HepG2 (cell line): ENCODE measurements at regions not wholly inside any gene's neighbourhood (a gene's known extent, or its start where the extent isn't known, plus 50 kb on each side); places are given as distances from the start of the nearest gene placed in this dataset.

ENCODE experiments used
- ATAC-seq: fragments of 200-7000 bp; cut with Tn5 transposase; 3 replicates; pipeline ENCODE4 v1.9.1; 2020; ENCODE audit warnings: mild to moderate bottlenecking, moderate library complexity
- BruUV-seq: library from RNA; stranded (reverse); fragments of 400-500 nt; replicated peaks from 2 replicates; lab custom pipeline; 2021; lab: Mats Ljungman, UMichigan
- CTCF ChIA-PET: fragments of 300-600 bp; formaldehyde crosslinking; extraction: SDS; loops from one replicate; lab custom pipeline; 2021; ENCODE audit warnings: low total read pairs, inconsistent platforms, low intra/inter-chr PET ratio; lab: Yijun Ruan, JAX
- POLR2A ChIA-PET: fragments of 350-600 bp; sonication (Branson Sonifier 250); formaldehyde crosslinking; loops from one replicate; lab custom pipeline; 2020; ENCODE audit warnings: antibody characterized with exemption, inconsistent platforms; lab: Yijun Ruan, JAX
- DNase-seq: peaks from one replicate; pipeline ENCODE4 v3.0.0-alpha.2; 2015; ENCODE audit warnings: low spot score
- FAIRE-seq: peaks from 3 replicates; lab custom pipeline; 2011; peaks lifted over from hg19 to GRCh38; lab: Jason Lieb, UNC
- H2AFZ ChIP-seq: one replicate; pipeline ENCODE4 v1.6.1; 2011; ENCODE audit warnings: low read length, inconsistent platforms
- H3K27ac ChIP-seq: fragments of 300-600 bp; 3 replicates; pipeline ENCODE4 v1.8.0; 2011; ENCODE audit warnings: mixed run types, mild to moderate bottlenecking, mixed read lengths, low read length, inconsistent platforms; ENCODE audit not compliant: insufficient read depth; ENCODE audit errors: extremely low read length
- H3K27me3 ChIP-seq, 2 experiments: fragments of 200-600 bp in 1 of 2; 2 replicates in 1 of 2; 3 replicates in 1 of 2; pipeline versions ENCODE4 v1.6.0 to v1.8.0; 2011; ENCODE audit warnings: low read length in 2 of 2, mild to moderate bottlenecking in 2 of 2, moderate library complexity in 2 of 2, inconsistent platforms in 1 of 2; ENCODE audit not compliant: insufficient read depth in 2 of 2, control insufficient read depth in 1 of 2
- H3K36me3 ChIP-seq, 2 experiments: fragments of 200-600 bp in 1 of 2; replicated peaks in 1 of 2; 2 replicates in 1 of 2; 3 replicates in 1 of 2; pipeline versions ENCODE4 v1.5.1 to v1.8.0; 2011; ENCODE audit warnings: low read length in 2 of 2, inconsistent platforms in 1 of 2; ENCODE audit not compliant: insufficient read depth in 2 of 2, control insufficient read depth in 1 of 2
- H3K4me1 ChIP-seq: 2 replicates; pipeline ENCODE4 v1.5.1; 2012; ENCODE audit warnings: low read length, inconsistent platforms; ENCODE audit not compliant: insufficient read depth
- H3K4me2 ChIP-seq: 2 replicates; pipeline ENCODE4 v1.6.0; 2011; ENCODE audit warnings: low read depth, low read length, inconsistent platforms
- H3K4me3 ChIP-seq, 3 experiments: fragments of 200-600 bp in 1 of 3; sonication (generic), shearing (Covaris generic) in 1 of 3; replicated peaks in 1 of 3; 2 replicates each; pipeline ENCODE4 v1.5.1; 2011 to 2016; ENCODE audit warnings: low read length in 3 of 3, inconsistent platforms in 2 of 3, low read depth in 2 of 3, mild to moderate bottlenecking in 2 of 3, control low read depth in 1 of 3, mixed read lengths in 1 of 3; ENCODE audit not compliant: insufficient read depth in 1 of 3
- H3K79me2 ChIP-seq: one replicate; pipeline ENCODE4 v1.6.1; 2011; ENCODE audit warnings: low read length, inconsistent platforms; ENCODE audit not compliant: insufficient read depth
- H3K9ac ChIP-seq: 2 replicates; pipeline ENCODE4 v1.6.0; 2011; ENCODE audit warnings: mild to moderate bottlenecking, low read depth, low read length, inconsistent platforms; ENCODE audit not compliant: insufficient read depth
- H3K9me3 ChIP-seq: 2 replicates; pipeline ENCODE4 v1.5.1; 2012; ENCODE audit warnings: mild to moderate bottlenecking, low read length
- H4K20me1 ChIP-seq: 2 replicates; pipeline ENCODE4 v1.6.0; 2011; ENCODE audit warnings: inconsistent platforms, mild to moderate bottlenecking, low read length, moderate library complexity; ENCODE audit not compliant: insufficient read depth
- KLF6 ChIP-seq: IDR thresholded peaks from 2 replicates; pipeline ENCODE4 v1.8.0; 2016; ENCODE audit warnings: missing biosample characterization, missing genetic modification reagents
- MYC ChIP-seq: sonication (generic); formaldehyde crosslinking; IDR thresholded peaks from 2 replicates; pipeline ENCODE4 v1.9.0; 2021; ENCODE audit warnings: missing genetic modification reagents, borderline replicate concordance
- SRSF4 ChIP-seq: fragments of 200-400 bp; formaldehyde crosslinking; IDR thresholded peaks from one replicate; pipeline ENCODE4 v1.6.1; 2018; ENCODE audit warnings: mild to moderate bottlenecking, low read depth, low read length, moderate library complexity; ENCODE audit not compliant: poor library complexity, severe bottlenecking
- ZNF589 ChIP-seq: sonication (generic); formaldehyde crosslinking; conservative IDR thresholded peaks from 2 replicates; pipeline ENCODE4 v1.8.0; 2022; ENCODE audit warnings: mild to moderate bottlenecking, moderate library complexity, missing genetic modification reagents
- ZNF614 ChIP-seq: IDR thresholded peaks from 2 replicates; pipeline ENCODE4 v1.6.1; 2018; ENCODE audit warnings: missing biosample characterization, missing genetic modification reagents, inconsistent platforms, borderline replicate concordance
- ZNF709 ChIP-seq: sonication (generic); formaldehyde crosslinking; IDR thresholded peaks from 2 replicates; pipeline ENCODE4 v1.5.0; 2020; ENCODE audit warnings: mild to moderate bottlenecking, missing genetic modification reagents
- WGBS: methylation state at CpG from one replicate; pipeline ENCODE4 v1.1.6; 2017; ENCODE audit warnings: low lambda C conversion rate; 5-methylcytosine and 5-hydroxymethylcytosine counted together
- in situ Hi-C: cut with HindIII; loops from 2 replicates; pipeline ENCODE4 v1.10.0; 2017; ENCODE audit warnings: low pct_unique_long_range_greater_than_20kb; ENCODE audit not compliant: extremely low pct_ligation_motif_present
- intact Hi-C: fragments of 100-400 bp; cut with micrococcal nuclease; formaldehyde crosslinking; loops from one replicate; pipeline ENCODE4 v1.10.0; 2022; ENCODE audit not compliant: unreplicated experiment
- TF ChIP-seq, protein P1 (sequence below): sonication (generic); formaldehyde crosslinking; IDR thresholded peaks from 2 replicates; pipeline ENCODE4 v1.4.0; 2020; ENCODE audit warnings: missing genetic modification reagents; ENCODE audit errors: not compliant biosample characterization
- TF ChIP-seq, protein P2 (sequence below): sonication (generic); formaldehyde crosslinking; IDR thresholded peaks from 2 replicates; pipeline ENCODE4 v1.4.0; 2020; ENCODE audit warnings: missing genetic modification reagents
- TF ChIP-seq, protein P3 (sequence below): IDR thresholded peaks from 2 replicates; pipeline ENCODE4 v1.6.1; 2016; ENCODE audit warnings: low read depth, missing genetic modification reagents, missing compliant biosample characterization

DNA sequence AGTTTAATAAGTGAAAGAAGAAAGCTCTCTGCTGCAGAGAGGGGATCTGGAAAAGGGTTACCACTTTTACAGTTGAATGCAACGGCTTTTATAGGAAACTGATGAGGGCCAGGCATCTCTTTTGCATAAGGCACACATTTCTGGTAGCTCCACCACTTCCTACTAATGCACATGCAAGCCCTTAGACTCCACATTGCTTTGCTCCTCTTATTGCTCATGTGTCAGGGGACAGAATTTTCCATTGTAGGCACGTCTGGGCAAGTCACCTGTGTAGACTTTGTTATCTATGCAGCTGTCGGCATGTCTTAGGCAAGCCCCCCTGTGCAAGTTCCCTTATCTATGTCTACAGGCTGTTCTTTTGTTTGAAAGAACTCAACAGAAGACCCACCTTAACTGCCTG is 294.6 kb upstream of the STS start:
- FAIRE-seq (no peak), DNase-seq (no peak), ATAC-seq (no peak)
- H3K9ac ChIP-seq = no peak overlapping the region
- no peak overlapping the region for H3K4me2 ChIP-seq
- no peak overlapping the region for H2AFZ ChIP-seq
- no peaks in the 10 kb centered on the region for H3K79me2 ChIP-seq
- BruUV-seq = no TSS peak
- no peaks in the 10 kb centered on the region for H4K20me1 ChIP-seq
- TF ChIP-seq KLF6 (no peak), ZNF709 (CRISPR knock-in tag) (no peak), ZNF614 (CRISPR knock-in tag) (no peak)
- TF ChIP-seq, protein P1, sequence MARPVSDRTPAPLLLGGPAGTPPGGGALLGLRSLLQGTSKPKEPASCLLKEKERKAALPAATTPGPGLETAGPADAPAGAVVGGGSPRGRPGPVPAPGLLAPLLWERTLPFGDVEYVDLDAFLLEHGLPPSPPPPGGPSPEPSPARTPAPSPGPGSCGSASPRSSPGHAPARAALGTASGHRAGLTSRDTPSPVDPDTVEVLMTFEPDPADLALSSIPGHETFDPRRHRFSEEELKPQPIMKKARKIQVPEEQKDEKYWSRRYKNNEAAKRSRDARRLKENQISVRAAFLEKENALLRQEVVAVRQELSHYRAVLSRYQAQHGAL (CRISPR knock-in tag) = no peak
- TF ChIP-seq, protein P2, sequence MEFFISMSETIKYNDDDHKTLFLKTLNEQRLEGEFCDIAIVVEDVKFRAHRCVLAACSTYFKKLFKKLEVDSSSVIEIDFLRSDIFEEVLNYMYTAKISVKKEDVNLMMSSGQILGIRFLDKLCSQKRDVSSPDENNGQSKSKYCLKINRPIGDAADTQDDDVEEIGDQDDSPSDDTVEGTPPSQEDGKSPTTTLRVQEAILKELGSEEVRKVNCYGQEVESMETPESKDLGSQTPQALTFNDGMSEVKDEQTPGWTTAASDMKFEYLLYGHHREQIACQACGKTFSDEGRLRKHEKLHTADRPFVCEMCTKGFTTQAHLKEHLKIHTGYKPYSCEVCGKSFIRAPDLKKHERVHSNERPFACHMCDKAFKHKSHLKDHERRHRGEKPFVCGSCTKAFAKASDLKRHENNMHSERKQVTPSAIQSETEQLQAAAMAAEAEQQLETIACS = no peak
- H3K36me3 ChIP-seq = no peaks in the 10 kb centered on the region
- WGBS = 0% methylated on average over 1 of the region's 3 CpGs
- in situ Hi-C loops = no loop called here
- intact Hi-C loops = no loop called here
- H3K9me3 ChIP-seq = peaks cover 2% of the 10 kb centered on the region
- no peaks in the 10 kb centered on the region for H3K27me3 ChIP-seq
- H3K4me1 ChIP-seq = no peaks in the 10 kb centered on the region
- ChIA-PET POLR2A (no interaction called here), CTCF (no interaction called here)
- H3K27ac ChIP-seq = no peak overlapping the region
- H3K4me3 ChIP-seq = no peak overlapping the region

DNA sequence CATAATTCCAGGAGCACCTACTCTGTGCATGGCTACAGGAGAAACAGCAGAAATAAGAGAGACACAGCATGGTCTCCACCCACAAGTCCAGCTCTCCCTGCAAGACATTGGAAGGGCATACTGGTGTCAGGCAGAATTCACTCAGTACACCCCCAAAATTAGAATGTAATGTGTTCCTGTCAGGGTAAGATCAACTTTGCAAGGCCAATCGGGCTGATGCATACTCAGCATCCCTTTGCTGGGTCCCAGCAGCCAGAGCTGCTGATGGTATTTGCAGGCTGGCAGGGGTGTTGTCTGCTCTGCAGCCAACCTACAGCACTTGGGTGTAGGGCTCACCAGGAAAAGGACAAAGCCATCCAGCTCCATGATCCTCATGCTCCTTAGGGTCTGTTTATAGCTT is 295.4 kb upstream of the STS start:
- Histone ChIP-seq H3K79me2 (no peaks in the 10 kb centered on the region), H3K36me3 (no peaks in the 10 kb centered on the region), H3K4me3 (no peak overlapping the region), H3K27me3 (no peaks in the 10 kb centered on the region), H3K4me2 (no peak overlapping the region), H2AFZ (no peak overlapping the region), H3K27ac (no peak overlapping the region), H3K9me3 (peaks cover 8% of the 10 kb centered on the region), H4K20me1 (no peaks in the 10 kb centered on the region), H3K9ac (no peak overlapping the region), H3K4me1 (no peaks in the 10 kb centered on the region)
- ChIA-PET CTCF (no interaction called here), POLR2A (no interaction called here)
- no peak for DNase-seq
- no CpG with 5 or more reads among the region's 1 CpG for WGBS
- no peak for FAIRE-seq
- BruUV-seq = no TSS peak
- intact Hi-C loops (no loop called here), in situ Hi-C loops (no loop called here)
- no peak for ATAC-seq
- TF ChIP-seq MYC (CRISPR knock-in tag) (no peak), SRSF4 (no peak), ZNF589 (CRISPR knock-in tag) (no peak)
- TF ChIP-seq, protein P3, sequence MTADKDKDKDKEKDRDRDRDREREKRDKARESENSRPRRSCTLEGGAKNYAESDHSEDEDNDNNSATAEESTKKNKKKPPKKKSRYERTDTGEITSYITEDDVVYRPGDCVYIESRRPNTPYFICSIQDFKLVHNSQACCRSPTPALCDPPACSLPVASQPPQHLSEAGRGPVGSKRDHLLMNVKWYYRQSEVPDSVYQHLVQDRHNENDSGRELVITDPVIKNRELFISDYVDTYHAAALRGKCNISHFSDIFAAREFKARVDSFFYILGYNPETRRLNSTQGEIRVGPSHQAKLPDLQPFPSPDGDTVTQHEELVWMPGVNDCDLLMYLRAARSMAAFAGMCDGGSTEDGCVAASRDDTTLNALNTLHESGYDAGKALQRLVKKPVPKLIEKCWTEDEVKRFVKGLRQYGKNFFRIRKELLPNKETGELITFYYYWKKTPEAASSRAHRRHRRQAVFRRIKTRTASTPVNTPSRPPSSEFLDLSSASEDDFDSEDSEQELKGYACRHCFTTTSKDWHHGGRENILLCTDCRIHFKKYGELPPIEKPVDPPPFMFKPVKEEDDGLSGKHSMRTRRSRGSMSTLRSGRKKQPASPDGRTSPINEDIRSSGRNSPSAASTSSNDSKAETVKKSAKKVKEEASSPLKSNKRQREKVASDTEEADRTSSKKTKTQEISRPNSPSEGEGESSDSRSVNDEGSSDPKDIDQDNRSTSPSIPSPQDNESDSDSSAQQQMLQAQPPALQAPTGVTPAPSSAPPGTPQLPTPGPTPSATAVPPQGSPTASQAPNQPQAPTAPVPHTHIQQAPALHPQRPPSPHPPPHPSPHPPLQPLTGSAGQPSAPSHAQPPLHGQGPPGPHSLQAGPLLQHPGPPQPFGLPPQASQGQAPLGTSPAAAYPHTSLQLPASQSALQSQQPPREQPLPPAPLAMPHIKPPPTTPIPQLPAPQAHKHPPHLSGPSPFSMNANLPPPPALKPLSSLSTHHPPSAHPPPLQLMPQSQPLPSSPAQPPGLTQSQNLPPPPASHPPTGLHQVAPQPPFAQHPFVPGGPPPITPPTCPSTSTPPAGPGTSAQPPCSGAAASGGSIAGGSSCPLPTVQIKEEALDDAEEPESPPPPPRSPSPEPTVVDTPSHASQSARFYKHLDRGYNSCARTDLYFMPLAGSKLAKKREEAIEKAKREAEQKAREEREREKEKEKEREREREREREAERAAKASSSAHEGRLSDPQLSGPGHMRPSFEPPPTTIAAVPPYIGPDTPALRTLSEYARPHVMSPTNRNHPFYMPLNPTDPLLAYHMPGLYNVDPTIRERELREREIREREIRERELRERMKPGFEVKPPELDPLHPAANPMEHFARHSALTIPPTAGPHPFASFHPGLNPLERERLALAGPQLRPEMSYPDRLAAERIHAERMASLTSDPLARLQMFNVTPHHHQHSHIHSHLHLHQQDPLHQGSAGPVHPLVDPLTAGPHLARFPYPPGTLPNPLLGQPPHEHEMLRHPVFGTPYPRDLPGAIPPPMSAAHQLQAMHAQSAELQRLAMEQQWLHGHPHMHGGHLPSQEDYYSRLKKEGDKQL = no peak
